Stromal cell of bone marrow (primary cell): ENCODE measurements at regions not wholly inside any gene's neighbourhood (a gene's known extent, or its start where the extent isn't known, plus 50 kb on each side); places are given as distances from the start of the nearest gene placed in this dataset.

Experiments
- DNase-seq: peaks from one replicate; pipeline ENCODE4 v3.0.0-alpha.2; 2012; ENCODE audit warnings: low read depth

DNA sequence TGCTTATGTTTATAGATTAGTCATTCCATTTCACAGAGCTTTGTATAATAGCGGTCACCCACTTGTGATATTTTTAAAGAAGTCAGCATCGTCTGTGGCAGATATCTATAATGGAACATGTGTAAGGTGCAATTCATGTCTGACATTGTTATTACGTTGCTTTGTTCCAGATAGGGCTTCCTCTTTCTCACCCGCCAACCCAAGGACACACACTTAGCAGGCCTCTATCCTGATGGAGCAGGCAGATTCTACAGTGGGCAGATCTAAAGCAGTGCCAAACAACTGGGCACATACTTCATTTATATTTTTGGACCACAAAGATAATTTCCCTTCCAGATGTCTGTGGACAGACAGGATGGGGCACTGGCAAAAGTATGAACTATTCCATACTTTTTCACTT, 573.1 kb downstream of the TDRD15 start:
- no peak for DNase-seq

DNA sequence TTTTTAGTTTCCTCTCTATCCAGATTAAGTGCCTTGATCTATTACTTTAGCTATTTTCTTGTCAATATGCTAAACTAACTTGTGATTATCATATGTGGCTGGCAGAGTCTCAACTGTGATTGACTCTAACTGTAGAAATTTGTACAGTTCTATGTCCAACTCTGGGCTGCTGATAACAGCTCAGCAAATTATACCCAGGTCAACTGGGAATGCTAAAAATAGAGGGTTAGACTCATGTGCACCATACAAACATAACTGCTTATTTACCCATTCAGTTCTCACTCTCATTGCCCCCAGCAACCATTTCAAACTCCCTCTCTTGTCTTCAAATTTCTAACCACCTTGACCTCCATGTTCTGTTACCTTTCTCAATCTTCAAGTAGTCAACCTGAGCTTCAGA, 576.9 kb downstream of the TDRD15 start:
- DNase-seq, result no peak

DNA sequence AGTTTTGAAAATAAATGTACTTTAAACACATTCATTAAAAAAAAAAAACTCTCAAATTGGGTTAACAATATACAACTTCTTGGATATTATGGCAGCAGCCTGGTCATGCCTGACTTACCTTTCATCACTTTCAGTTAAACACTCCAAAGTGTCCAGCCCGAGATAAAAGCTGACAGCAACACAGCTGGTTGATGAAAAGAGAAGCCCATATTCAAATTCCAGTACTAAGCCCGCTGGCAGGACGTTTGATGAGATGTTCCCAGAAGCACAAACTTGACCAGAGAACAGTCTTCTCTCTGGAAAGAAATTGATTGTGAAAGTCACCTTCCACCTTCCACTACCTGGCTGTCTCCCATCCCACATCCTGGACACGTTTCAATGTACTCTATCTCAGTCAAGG, 586.3 kb downstream of the TDRD15 start:
- DNase-seq, result no peak

DNA sequence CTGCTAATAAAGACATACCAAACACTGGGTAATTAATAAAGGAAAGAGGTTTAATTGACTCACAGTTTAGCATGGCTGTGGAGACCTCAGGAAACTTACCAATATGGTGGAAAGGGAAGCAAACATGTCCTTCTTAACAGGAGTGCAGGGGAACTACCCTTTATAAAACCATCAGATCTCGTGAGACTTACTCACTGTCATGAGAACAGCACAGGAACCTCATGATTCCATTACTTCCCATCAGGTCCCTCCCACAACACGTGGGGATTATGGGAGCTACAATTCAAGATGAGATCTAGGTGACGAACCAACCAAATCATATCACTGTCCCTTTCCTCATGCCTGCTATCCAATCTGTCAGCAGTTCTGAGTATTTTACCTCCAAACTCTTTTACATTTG, 586.7 kb downstream of the TDRD15 start:
- no peak for DNase-seq

DNA sequence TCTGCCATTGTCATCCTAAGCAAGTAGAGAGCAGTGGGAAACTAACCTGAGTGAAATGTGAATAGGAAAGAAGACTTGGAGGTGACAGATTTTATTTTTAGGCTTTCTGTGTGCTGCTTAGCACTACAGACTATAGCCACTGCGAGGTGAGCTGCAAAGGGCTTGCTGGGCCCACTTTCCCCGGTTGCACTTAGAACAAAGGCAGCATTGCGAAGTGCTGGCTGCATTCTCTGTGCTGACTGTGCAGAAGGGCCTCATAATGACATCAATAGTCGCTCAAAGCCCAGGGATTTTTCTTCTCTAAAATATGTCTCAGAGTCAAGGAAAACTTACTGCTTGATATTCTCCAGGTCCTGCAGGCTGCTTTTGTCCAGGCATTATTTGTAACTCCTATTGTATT, 592.1 kb downstream of the TDRD15 start:
- no peak for DNase-seq

GRCh38 chr2:21727101-21727500, 603.3 kb downstream of the TDRD15 start:
- DNase-seq, result no peak

GRCh38 chr2:21728133-21728532, 604.4 kb downstream of the TDRD15 start:
- no peak for DNase-seq

DNA sequence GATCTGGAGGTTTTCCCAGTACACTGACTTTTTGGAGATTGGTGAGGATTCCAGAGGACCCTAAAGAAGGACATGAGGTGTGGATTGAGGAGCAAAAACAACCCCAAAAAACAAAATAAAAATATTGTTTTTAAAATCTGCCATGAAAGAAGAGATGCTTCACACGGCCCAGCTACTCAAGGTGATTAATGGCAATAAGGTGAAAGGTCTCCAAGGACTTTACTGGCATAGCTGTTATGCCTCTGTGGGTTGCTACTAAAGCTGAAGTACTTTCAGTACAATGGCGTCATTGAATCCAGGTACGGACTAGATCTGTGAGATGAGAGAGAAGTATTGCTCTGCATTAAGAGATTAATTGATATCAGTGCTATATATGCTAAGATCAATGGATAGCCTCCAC, 606.4 kb downstream of the TDRD15 start:
- no peak for DNase-seq

GRCh38 chr2:21740484-21740883, 616.7 kb downstream of the TDRD15 start:
- peak; percentile 5 for DNase-seq

DNA sequence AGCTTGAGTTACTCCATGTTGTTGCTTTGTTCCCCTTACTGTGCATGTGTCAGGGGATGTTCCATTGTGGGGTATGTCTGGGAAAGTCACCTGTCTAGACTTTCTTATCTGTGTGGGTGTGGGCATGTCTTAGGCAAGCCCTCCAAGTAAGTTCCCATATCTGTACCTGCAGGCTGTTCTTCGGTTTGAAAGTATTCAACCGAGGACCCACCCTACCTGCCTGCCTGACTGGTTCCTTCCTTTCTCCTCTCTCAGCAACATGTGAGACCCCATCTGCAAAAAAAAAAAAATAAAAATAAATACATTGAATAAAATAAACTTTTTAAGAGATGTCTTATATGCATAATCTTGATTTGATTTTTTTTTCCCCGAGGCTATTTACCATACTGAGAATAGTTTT, 622.7 kb downstream of the TDRD15 start:
- DNase-seq, result no peak

DNA sequence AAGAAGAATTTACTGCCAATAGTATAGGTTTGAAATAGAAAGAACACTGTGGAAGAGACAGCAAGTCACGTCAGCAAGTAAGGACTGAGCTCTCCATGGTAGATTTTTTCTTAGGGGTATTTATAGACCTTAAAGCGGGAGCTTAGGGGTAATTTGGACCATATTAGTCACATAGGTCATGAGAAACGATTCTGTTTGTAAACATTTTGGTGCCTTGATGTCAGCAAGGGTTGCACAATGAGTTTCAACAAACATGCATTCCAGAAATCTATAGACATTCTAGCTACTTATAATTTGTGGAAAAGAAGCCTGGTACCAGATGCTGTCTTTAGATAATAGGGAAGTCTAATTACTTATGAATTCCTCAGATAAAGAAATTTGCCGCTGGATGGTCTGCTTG, 624.7 kb downstream of the TDRD15 start:
- no peak for DNase-seq

- no peak for DNase-seq
Measured at GRCh38 chr2:21754164-21754788, 630.5 kb downstream of the TDRD15 start.

DNA sequence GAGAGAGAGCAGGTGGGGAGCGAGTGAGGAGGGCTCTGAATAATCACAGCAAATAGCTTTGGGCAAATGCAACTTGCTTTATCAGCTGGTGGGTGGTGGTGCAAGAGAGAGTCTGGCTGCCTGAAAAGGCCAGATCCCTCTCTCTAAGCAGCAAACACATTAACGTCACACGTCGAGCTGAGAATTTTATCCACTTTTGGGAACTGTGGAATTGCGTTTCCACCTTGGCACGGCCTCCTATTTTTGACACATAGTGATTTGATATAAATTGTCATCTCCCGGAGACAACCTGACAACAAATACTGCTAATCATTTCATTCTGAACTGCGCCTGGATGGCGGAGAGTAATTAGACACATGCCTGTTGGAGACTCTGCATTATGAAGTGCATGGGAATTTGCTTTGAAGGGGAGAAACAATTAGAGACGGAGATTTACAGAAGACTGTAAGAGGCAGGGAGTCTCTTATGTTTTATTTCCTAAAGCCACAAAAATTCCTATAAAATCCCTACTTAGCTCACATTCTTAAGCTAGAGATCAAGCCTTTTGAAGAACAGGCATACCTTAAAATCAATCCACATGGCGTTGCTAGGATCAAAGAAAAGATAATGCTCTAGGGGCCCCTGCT, 634.1 kb downstream of the TDRD15 start:
- no peak for DNase-seq

GRCh38 chr2:21759819-21760218, 636.1 kb downstream of the TDRD15 start:
- DNase-seq, result no peak

DNA sequence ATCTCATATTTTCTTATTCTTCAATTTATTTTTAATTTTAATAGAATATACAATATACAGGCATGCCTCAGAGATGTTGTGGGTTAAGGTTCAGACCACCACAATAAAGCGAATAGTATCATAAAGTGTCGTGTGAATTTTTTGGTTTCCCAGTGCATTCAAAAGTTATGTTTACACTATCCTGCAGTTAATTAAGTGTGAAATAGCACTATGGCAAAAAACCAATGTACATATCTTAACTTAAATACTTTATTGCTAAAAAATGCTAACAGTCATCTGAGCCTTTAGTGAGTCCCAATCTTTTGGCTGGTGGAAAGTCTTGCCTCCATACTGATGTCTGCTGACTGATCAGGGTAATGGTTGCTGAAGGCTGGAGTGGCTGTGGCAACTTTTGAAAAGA, 637.6 kb downstream of the TDRD15 start:
- no peak for DNase-seq

- DNase-seq, result no peak
Measured at GRCh38 chr2:21763501-21763900, 639.7 kb downstream of the TDRD15 start.

- DNase-seq, result no peak
Measured at GRCh38 chr2:21770787-21771186, 647.0 kb downstream of the TDRD15 start.

GRCh38 chr2:21772624-21773023, 648.9 kb downstream of the TDRD15 start:
- DNase-seq, result peak; percentile 74

GRCh38 chr2:21773168-21773567, 649.4 kb downstream of the TDRD15 start:
- DNase-seq, result no peak

- no peak for DNase-seq
Measured at GRCh38 chr2:21774691-21775368, 651.1 kb downstream of the TDRD15 start.

GRCh38 chr2:21779786-21780185, 656.0 kb downstream of the TDRD15 start:
- DNase-seq, result no peak

DNA sequence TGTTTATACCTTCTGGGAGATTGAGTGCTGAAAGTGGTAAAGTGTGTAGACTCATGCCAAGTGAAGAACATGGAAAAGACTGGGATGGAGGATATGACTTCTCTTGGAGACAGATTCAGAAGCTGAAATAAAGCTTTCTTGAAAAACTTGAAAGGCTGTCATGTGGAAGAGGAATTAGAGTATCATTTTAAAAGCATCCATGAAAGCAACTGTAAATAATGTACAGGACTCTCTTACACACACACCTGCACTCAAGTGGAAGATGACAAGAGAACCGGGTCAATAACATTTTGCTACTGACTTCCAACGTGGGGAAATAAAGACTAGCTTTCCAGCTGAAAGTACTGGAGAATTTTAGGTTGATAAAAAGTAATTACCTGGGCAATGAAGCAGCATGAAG, 658.2 kb downstream of the TDRD15 start:
- DNase-seq, result no peak

GRCh38 chr2:21782866-21783265, 659.1 kb downstream of the TDRD15 start:
- no peak for DNase-seq

- no peak for DNase-seq
Measured at GRCh38 chr2:21787941-21788340, 664.2 kb downstream of the TDRD15 start.
